ENCODE measurements at regions not wholly inside any gene's neighbourhood (a gene's known extent, or its start where the extent isn't known, plus 50 kb on each side); places are given as distances from the start of the nearest gene placed in this dataset.

DNA sequence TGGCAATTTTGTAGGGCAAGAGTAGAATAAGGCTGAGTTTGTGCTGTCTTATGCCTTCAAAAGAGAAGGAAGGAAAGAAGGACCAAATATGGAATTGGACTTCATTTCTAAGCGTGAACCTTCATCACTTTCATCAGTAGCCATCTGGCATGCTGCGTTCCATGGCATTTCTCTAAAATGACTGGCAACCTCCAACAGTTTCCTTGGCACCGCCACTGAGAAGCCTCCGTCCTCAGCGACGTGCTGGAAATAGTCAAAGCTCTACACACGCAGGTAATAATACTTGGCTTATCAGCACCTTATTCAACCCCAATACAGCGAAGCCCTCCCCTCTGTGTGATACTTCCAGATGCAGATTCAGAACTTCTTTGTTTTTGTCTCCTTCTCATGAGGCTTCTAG lies 169.7 kb upstream of the CD180 start:
- TF ChIP-seq, protein P1, sequence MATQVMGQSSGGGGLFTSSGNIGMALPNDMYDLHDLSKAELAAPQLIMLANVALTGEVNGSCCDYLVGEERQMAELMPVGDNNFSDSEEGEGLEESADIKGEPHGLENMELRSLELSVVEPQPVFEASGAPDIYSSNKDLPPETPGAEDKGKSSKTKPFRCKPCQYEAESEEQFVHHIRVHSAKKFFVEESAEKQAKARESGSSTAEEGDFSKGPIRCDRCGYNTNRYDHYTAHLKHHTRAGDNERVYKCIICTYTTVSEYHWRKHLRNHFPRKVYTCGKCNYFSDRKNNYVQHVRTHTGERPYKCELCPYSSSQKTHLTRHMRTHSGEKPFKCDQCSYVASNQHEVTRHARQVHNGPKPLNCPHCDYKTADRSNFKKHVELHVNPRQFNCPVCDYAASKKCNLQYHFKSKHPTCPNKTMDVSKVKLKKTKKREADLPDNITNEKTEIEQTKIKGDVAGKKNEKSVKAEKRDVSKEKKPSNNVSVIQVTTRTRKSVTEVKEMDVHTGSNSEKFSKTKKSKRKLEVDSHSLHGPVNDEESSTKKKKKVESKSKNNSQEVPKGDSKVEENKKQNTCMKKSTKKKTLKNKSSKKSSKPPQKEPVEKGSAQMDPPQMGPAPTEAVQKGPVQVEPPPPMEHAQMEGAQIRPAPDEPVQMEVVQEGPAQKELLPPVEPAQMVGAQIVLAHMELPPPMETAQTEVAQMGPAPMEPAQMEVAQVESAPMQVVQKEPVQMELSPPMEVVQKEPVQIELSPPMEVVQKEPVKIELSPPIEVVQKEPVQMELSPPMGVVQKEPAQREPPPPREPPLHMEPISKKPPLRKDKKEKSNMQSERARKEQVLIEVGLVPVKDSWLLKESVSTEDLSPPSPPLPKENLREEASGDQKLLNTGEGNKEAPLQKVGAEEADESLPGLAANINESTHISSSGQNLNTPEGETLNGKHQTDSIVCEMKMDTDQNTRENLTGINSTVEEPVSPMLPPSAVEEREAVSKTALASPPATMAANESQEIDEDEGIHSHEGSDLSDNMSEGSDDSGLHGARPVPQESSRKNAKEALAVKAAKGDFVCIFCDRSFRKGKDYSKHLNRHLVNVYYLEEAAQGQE (IDR thresholded peaks at IDR 0.05; ENCODE audit: low read depth, low read length), result no peak
- no peak for TF ChIP-seq NR2C2 (IDR thresholded peaks at IDR 0.05; ENCODE audit: borderline replicate concordance, control insufficient read depth, insufficient read length, low read depth)
- TF ChIP-seq ZNF274 (IDR thresholded peaks at IDR 0.05; ENCODE audit: insufficient read depth, insufficient read length), result no peak
- no peak for TF ChIP-seq STAT3 (IDR thresholded peaks at IDR 0.05; ENCODE audit: low read depth, low read length)
- TF ChIP-seq CBX3 (IDR thresholded peaks at IDR 0.05; ENCODE audit: borderline replicate concordance, low read depth), result no peak
- no peak for TF ChIP-seq ZNF384 (IDR thresholded peaks at IDR 0.05; ENCODE audit: borderline replicate concordance, low read depth, low read length)
- TF ChIP-seq, protein P2, sequence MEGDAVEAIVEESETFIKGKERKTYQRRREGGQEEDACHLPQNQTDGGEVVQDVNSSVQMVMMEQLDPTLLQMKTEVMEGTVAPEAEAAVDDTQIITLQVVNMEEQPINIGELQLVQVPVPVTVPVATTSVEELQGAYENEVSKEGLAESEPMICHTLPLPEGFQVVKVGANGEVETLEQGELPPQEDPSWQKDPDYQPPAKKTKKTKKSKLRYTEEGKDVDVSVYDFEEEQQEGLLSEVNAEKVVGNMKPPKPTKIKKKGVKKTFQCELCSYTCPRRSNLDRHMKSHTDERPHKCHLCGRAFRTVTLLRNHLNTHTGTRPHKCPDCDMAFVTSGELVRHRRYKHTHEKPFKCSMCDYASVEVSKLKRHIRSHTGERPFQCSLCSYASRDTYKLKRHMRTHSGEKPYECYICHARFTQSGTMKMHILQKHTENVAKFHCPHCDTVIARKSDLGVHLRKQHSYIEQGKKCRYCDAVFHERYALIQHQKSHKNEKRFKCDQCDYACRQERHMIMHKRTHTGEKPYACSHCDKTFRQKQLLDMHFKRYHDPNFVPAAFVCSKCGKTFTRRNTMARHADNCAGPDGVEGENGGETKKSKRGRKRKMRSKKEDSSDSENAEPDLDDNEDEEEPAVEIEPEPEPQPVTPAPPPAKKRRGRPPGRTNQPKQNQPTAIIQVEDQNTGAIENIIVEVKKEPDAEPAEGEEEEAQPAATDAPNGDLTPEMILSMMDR (IDR thresholded peaks at IDR 0.05 in 2 of 3, conservative IDR thresholded peaks at IDR 0.05 in 1 of 3; ENCODE audit: control insufficient read depth in 2 of 3, extremely low read depth in 1 of 3, insufficient read depth in 1 of 3, low read depth in 3 of 3, low read length in 3 of 3), result no peak
- TF ChIP-seq CHD2 (IDR thresholded peaks at IDR 0.05; ENCODE audit: borderline replicate concordance, low read depth, low read length), result no peak
- TF ChIP-seq, protein P3, sequence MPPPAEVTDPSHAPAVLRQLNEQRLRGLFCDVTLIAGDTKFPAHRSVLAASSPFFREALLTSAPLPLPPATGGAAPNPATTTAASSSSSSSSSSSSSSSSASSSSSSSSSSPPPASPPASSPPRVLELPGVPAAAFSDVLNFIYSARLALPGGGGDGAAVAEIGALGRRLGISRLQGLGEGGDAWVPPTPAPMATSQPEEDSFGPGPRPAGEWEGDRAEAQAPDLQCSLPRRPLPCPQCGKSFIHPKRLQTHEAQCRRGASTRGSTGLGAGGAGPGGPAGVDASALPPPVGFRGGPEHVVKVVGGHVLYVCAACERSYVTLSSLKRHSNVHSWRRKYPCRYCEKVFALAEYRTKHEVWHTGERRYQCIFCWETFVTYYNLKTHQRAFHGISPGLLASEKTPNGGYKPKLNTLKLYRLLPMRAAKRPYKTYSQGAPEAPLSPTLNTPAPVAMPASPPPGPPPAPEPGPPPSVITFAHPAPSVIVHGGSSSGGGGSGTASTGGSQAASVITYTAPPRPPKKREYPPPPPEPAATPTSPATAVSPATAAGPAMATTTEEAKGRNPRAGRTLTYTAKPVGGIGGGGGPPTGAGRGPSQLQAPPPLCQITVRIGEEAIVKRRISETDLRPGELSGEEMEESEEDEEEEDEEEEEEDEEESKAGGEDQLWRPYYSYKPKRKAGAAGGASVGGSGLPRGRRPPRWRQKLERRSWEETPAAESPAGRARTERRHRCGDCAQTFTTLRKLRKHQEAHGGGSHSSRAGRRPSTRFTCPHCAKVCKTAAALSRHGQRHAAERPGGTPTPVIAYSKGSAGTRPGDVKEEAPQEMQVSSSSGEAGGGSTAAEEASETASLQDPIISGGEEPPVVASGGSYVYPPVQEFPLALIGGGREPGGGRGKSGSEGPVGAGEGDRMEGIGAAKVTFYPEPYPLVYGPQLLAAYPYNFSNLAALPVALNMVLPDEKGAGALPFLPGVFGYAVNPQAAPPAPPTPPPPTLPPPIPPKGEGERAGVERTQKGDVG (CRISPR knock-in tag; IDR thresholded peaks at IDR 0.05), result no peak
